Liver (tissue), 8 donors: ENCODE measurements at regions not wholly inside any gene's neighbourhood (a gene's known extent, or its start where the extent isn't known, plus 50 kb on each side); places are given as distances from the start of the nearest gene placed in this dataset.

Experiments used
- DNase-seq: peaks from one replicate; pipeline ENCODE4 v3.0.0-alpha.2; 2017; ENCODE audit warnings: low spot score
- H3K27ac ChIP-seq, 2 donors: one replicate each; pipeline ENCODE4 v1.7.0; 2013; ENCODE audit warnings: inconsistent platforms in 2 of 2, low read length in 2 of 2, control low read depth in 1 of 2, low read depth in 1 of 2, mild to moderate bottlenecking in 1 of 2
- H3K27me3 ChIP-seq, 4 donors: one replicate each; pipeline versions ENCODE4 v1.6.1 to v1.7.0; 2013; ENCODE audit warnings: low read length in 3 of 4, inconsistent platforms in 1 of 4, mild to moderate bottlenecking in 1 of 4, moderate library complexity in 1 of 4; ENCODE audit not compliant: control insufficient read depth in 4 of 4, insufficient read depth in 4 of 4
- H3K36me3 ChIP-seq, 4 donors: one replicate each; pipeline versions ENCODE4 v1.6.1 to v1.7.0; 2013; ENCODE audit warnings: low read length in 3 of 4, mild to moderate bottlenecking in 3 of 4, low read depth in 1 of 4, moderate library complexity in 1 of 4; ENCODE audit not compliant: control insufficient read depth in 4 of 4, insufficient read depth in 3 of 4
- H3K4me1 ChIP-seq, 4 donors: one replicate each; pipeline versions ENCODE4 v1.6.1 to v1.7.0; 2013; ENCODE audit warnings: low read length in 3 of 4, mild to moderate bottlenecking in 3 of 4, moderate library complexity in 1 of 4; ENCODE audit not compliant: control insufficient read depth in 4 of 4, insufficient read depth in 4 of 4
- H3K4me3 ChIP-seq, 3 donors: one replicate each; pipeline versions ENCODE4 v1.6.1 to v1.7.0; 2013; ENCODE audit warnings: low read length in 3 of 3, control low read depth in 1 of 3, low read depth in 1 of 3, mild to moderate bottlenecking in 1 of 3
- H3K9ac ChIP-seq, 2 donors: one replicate each; pipeline ENCODE4 v1.7.0; 2013; ENCODE audit warnings: low read length in 2 of 2, mild to moderate bottlenecking in 2 of 2, moderate library complexity in 2 of 2, control low read depth in 1 of 2, low read depth in 1 of 2
- H3K9me3 ChIP-seq, 4 donors: one replicate each; pipeline versions ENCODE4 v1.6.1 to v1.7.0; 2013; ENCODE audit warnings: low read length in 3 of 4; ENCODE audit not compliant: control insufficient read depth in 4 of 4
- ATF3 ChIP-seq: IDR thresholded peaks from 2 replicates; pipeline ENCODE4 v1.6.1; 2016; ENCODE audit warnings: antibody characterized with exemption
- CTCF ChIP-seq: fragments of 150-350 bp; IDR thresholded peaks from 2 replicates; pipeline ENCODE4 v1.5.1; 2017; ENCODE audit warnings: improper control_type of control experiment, low read depth, low read length; ENCODE audit not compliant: missing input control
- EGR1 ChIP-seq, 2 donors: IDR thresholded peaks; 2 replicates each; pipeline ENCODE4 v1.6.1; 2016 to 2018; ENCODE audit warnings: antibody characterized with exemption in 2 of 2, low read depth in 2 of 2
- FOXA1 ChIP-seq: IDR thresholded peaks from 2 replicates; pipeline ENCODE4 v1.6.1; 2016; ENCODE audit warnings: antibody characterized with exemption
- FOXA2 ChIP-seq: IDR thresholded peaks from 2 replicates; pipeline ENCODE4 v1.6.1; 2016; ENCODE audit warnings: antibody characterized with exemption
- GABPA ChIP-seq, 2 donors: IDR thresholded peaks in 1 of 2; conservative IDR thresholded peaks in 1 of 2; 2 replicates each; pipeline ENCODE4 v1.6.1; 2016; ENCODE audit warnings: antibody characterized with exemption in 2 of 2, mild to moderate bottlenecking in 1 of 2, moderate library complexity in 1 of 2
- HNF4A ChIP-seq, 2 donors: conservative IDR thresholded peaks; 2 replicates each; pipeline ENCODE4 v1.6.1; 2016; ENCODE audit warnings: antibody characterized with exemption in 2 of 2, mild to moderate bottlenecking in 2 of 2
- HNF4G ChIP-seq: IDR thresholded peaks from 2 replicates; pipeline ENCODE4 v1.6.1; 2016; ENCODE audit warnings: antibody characterized with exemption
- JUND ChIP-seq, 2 donors: IDR thresholded peaks; 2 replicates each; pipeline ENCODE4 v1.6.1; 2016; ENCODE audit warnings: antibody characterized with exemption in 2 of 2
- MAX ChIP-seq: IDR thresholded peaks from 2 replicates; pipeline ENCODE4 v1.6.1; 2016; ENCODE audit warnings: antibody characterized with exemption
- NR2F2 ChIP-seq: IDR thresholded peaks from 2 replicates; pipeline ENCODE4 v1.6.1; 2016; ENCODE audit warnings: antibody characterized with exemption
- RAD21 ChIP-seq, 2 donors: IDR thresholded peaks; 2 replicates each; pipeline ENCODE4 v1.6.1; 2016; ENCODE audit warnings: antibody characterized with exemption in 2 of 2, mild to moderate bottlenecking in 2 of 2
- REST ChIP-seq: IDR thresholded peaks from 2 replicates; pipeline ENCODE4 v1.6.1; 2016; ENCODE audit warnings: antibody characterized with exemption, mild to moderate bottlenecking
- RXRA ChIP-seq, 2 donors: IDR thresholded peaks; 2 replicates each; pipeline ENCODE4 v1.6.1; 2017 to 2018; ENCODE audit warnings: antibody characterized with exemption in 2 of 2, mild to moderate bottlenecking in 1 of 2
- SP1 ChIP-seq: IDR thresholded peaks from 2 replicates; pipeline ENCODE4 v1.6.1; 2018; ENCODE audit warnings: antibody characterized with exemption, mild to moderate bottlenecking
- TAF1 ChIP-seq: conservative IDR thresholded peaks from 2 replicates; pipeline ENCODE4 v1.6.1; 2016; ENCODE audit warnings: antibody characterized with exemption, mild to moderate bottlenecking
- YY1 ChIP-seq: IDR thresholded peaks from 2 replicates; pipeline ENCODE4 v1.6.1; 2016; ENCODE audit warnings: antibody characterized with exemption, mild to moderate bottlenecking
- ZBTB33 ChIP-seq: IDR thresholded peaks from 2 replicates; pipeline ENCODE4 v1.6.1; 2016; ENCODE audit warnings: antibody characterized with exemption
- WGBS: extraction: QIAGEN DNeasy Blood & Tissue Kit; methylation state at CpG from one replicate; pipeline ENCODE4 v1.1.7; 2013; 5-methylcytosine and 5-hydroxymethylcytosine counted together
- donor health status: healthy.
- donor health status: healthy.
- donor health status: healthy.
- donor health status: healthy.
- donor health status: healthy.

- Histone ChIP-seq H3K4me3 (no peak overlapping the region), H3K27me3 (peaks cover 0 to 7% (median 1%) of the 10 kb centered on the region in 4 donors), H3K36me3 (no peaks in the 10 kb centered on the region), H3K9me3 (no peaks in the 10 kb centered on the region), H3K27ac (no peak overlapping the region), H3K4me1 (no peaks in the 10 kb centered on the region), H3K9ac (no peak overlapping the region)
- DNase-seq, result no peak
- TF ChIP-seq ZBTB33 (no peak), TAF1 (no peak), ATF3 (no peak), CTCF (no peak), NR2F2 (no peak), EGR1 (IDR thresholded peaks at IDR 0.05; ENCODE audit: low read depth in 2 of 2) (no peak), JUND (IDR thresholded peaks at IDR 0.05) (no peak), SP1 (no peak), MAX (no peak), RAD21 (IDR thresholded peaks at IDR 0.05) (no peak), REST (no peak), HNF4G (no peak), FOXA1 (no peak), GABPA (IDR thresholded peaks at IDR 0.05 in 1 of 2, conservative IDR thresholded peaks at IDR 0.05 in 1 of 2) (no peak), RXRA (IDR thresholded peaks at IDR 0.05) (no peak), HNF4A (conservative IDR thresholded peaks at IDR 0.05) (no peak), FOXA2 (no peak), YY1 (no peak)
- WGBS, result 63% methylated on average over 5 of the region's 5 CpGs
Observed at GRCh38 chr16:77511053-77511452, 76.2 kb upstream of the ADAMTS18 start.
